ENCODE measurements at regions not wholly inside any gene's neighbourhood (a gene's known extent, or its start where the extent isn't known, plus 50 kb on each side); places are given as distances from the start of the nearest gene placed in this dataset.

GRCh38 chr12:24608637-24609285, 340.1 kb downstream of the BCAT1 start:
- TF ChIP-seq CTCF (IDR thresholded peaks at IDR 0.05) (no peak), POLR2A (IDR thresholded peaks at IDR 0.05) (no peak)

All from upper lobe of left lung (tissue), 4 donors.